HG02981 (cell line): ENCODE measurements at regions not wholly inside any gene's neighbourhood (a gene's known extent, or its start where the extent isn't known, plus 50 kb on each side); places are given as distances from the start of the nearest gene placed in this dataset.

Experiments used
- ATAC-seq: cut with Tn5 transposase; IDR thresholded peaks from one replicate; pipeline ENCODE4 v1.9.1; 2021; ENCODE audit warnings: mild to moderate bottlenecking, moderate library complexity; ENCODE audit not compliant: unreplicated experiment

- ATAC-seq, result no peak
Measured at GRCh38 chr12:107271523-107271922, 178.2 kb upstream of the CRY1 start.

- ATAC-seq, result no peak
Measured at GRCh38 chr12:107275530-107275929, 182.2 kb upstream of the CRY1 start.

GRCh38 chr12:107277855-107278254 is 184.5 kb upstream of the CRY1 start:
- no peak for ATAC-seq

GRCh38 chr12:107282628-107283027 is 189.3 kb upstream of the CRY1 start:
- ATAC-seq, result no peak

- no peak for ATAC-seq
Measured at GRCh38 chr12:107283652-107284051, 190.3 kb upstream of the CRY1 start.

- no peak for ATAC-seq
Measured at GRCh38 chr12:107284692-107285091, 191.3 kb upstream of the CRY1 start.

- ATAC-seq, result no peak
Measured at GRCh38 chr12:107287436-107288413, 194.4 kb upstream of the CRY1 start.

GRCh38 chr12:107288414-107289127 is 195.2 kb upstream of the CRY1 start:
- ATAC-seq, result no peak

- no peak for ATAC-seq
Measured at GRCh38 chr12:107291018-107291417, 197.7 kb upstream of the CRY1 start.

- no peak for ATAC-seq
Measured at GRCh38 chr12:107296681-107297089, 203.3 kb upstream of the CRY1 start.

GRCh38 chr12:107302649-107303341 is 209.4 kb upstream of the CRY1 start:
- no peak for ATAC-seq

- ATAC-seq, result no peak
Measured at GRCh38 chr12:107304588-107305532, 211.5 kb upstream of the CRY1 start.

- ATAC-seq, result no peak
Measured at GRCh38 chr12:107306141-107306659, 212.9 kb upstream of the CRY1 start.

- ATAC-seq, result no peak
Measured at GRCh38 chr12:107308310-107308709, 215.0 kb upstream of the CRY1 start.

GRCh38 chr12:107309020-107309419 is 215.7 kb upstream of the CRY1 start:
- no peak for ATAC-seq

- ATAC-seq, result no peak
Measured at GRCh38 chr12:107310621-107311020, 217.3 kb upstream of the CRY1 start.

GRCh38 chr12:107311682-107312081 is 218.3 kb upstream of the CRY1 start:
- no peak for ATAC-seq

- ATAC-seq, result no peak
Measured at GRCh38 chr12:107317751-107318555, 224.6 kb upstream of the CRY1 start.

- no peak for ATAC-seq
Measured at GRCh38 chr12:107318556-107318805, 225.1 kb upstream of the CRY1 start.
